Ishikawa (cell line): ENCODE measurements at regions not wholly inside any gene's neighbourhood (a gene's known extent, or its start where the extent isn't known, plus 50 kb on each side); places are given as distances from the start of the nearest gene placed in this dataset.

Experiments
- CEBPB ChIP-seq: IDR thresholded peaks from 2 replicates; pipeline ENCODE4 v1.6.1; 2012
- CREB1 ChIP-seq: IDR thresholded peaks from 2 replicates; pipeline ENCODE4 v1.6.1; 2012; ENCODE audit warnings: low read depth
- EGR1 ChIP-seq: IDR thresholded peaks from 2 replicates; pipeline ENCODE4 v1.6.1; 2012
- EP300 ChIP-seq: IDR thresholded peaks from 2 replicates; pipeline ENCODE4 v1.6.1; 2012; ENCODE audit warnings: borderline replicate concordance
- FOXM1 ChIP-seq: IDR thresholded peaks from 2 replicates; pipeline ENCODE4 v1.6.1; 2012; ENCODE audit warnings: low read depth, borderline replicate concordance
- NFIC ChIP-seq: IDR thresholded peaks from 2 replicates; pipeline ENCODE4 v1.6.1; 2012
- RAD21 ChIP-seq: IDR thresholded peaks from 2 replicates; pipeline ENCODE4 v1.6.1; 2012; ENCODE audit warnings: low read depth
- TAF1 ChIP-seq: IDR thresholded peaks from 2 replicates; pipeline ENCODE4 v1.6.1; 2012; ENCODE audit warnings: low read depth, mild to moderate bottlenecking
- TCF12 ChIP-seq: IDR thresholded peaks from 2 replicates; pipeline ENCODE4 v1.6.1; 2012; ENCODE audit warnings: low read depth
- TEAD4 ChIP-seq: IDR thresholded peaks from 2 replicates; pipeline ENCODE4 v1.6.1; 2012
- YY1 ChIP-seq: IDR thresholded peaks from 2 replicates; pipeline ENCODE4 v1.6.1; 2012; ENCODE audit warnings: low read depth
- ZBTB7A ChIP-seq: IDR thresholded peaks from 2 replicates; pipeline ENCODE4 v1.6.1; 2012; ENCODE audit warnings: low read depth
- TF ChIP-seq, protein P1 (sequence below): IDR thresholded peaks from 2 replicates; pipeline ENCODE4 v1.6.1; 2012; ENCODE audit warnings: low read depth, mild to moderate bottlenecking
- TF ChIP-seq, protein P2 (sequence below): IDR thresholded peaks from 2 replicates; pipeline ENCODE4 v1.6.1; 2012
- TF ChIP-seq, protein P3 (sequence below): IDR thresholded peaks from 2 replicates; pipeline ENCODE4 v1.6.1; 2012

DNA sequence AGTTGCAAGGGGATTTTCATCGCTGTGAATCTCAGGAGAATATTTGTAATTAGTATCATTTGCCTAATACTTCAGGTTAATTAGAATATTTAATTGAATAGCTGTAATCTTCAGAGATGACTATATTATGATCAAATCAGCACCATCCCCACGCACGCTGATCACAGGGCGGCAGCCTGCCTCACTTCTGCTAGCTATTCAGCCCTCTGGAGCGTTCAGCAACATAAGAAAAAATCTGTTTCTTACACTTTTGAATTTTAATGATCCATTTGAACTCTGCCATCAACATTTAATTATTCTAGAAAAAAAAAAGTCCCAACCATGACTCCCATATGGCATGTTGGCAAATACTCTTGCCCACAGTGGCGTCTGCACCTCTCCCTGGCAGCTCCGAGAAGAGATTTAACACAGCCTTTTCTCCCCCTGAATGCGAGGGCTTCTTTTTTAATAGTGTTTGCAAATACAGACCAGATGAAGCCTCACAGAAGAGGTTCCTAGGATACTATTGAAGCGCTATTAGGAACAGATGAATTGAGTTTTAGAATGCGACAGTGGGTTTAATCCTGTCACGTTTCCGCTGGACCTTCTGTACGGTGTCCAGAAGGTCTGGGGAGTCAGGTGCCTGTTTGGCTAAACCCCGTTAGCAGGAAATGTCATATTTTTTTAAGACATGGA is 731.9 kb upstream of the SALL3 start:
- TF ChIP-seq, protein P1, sequence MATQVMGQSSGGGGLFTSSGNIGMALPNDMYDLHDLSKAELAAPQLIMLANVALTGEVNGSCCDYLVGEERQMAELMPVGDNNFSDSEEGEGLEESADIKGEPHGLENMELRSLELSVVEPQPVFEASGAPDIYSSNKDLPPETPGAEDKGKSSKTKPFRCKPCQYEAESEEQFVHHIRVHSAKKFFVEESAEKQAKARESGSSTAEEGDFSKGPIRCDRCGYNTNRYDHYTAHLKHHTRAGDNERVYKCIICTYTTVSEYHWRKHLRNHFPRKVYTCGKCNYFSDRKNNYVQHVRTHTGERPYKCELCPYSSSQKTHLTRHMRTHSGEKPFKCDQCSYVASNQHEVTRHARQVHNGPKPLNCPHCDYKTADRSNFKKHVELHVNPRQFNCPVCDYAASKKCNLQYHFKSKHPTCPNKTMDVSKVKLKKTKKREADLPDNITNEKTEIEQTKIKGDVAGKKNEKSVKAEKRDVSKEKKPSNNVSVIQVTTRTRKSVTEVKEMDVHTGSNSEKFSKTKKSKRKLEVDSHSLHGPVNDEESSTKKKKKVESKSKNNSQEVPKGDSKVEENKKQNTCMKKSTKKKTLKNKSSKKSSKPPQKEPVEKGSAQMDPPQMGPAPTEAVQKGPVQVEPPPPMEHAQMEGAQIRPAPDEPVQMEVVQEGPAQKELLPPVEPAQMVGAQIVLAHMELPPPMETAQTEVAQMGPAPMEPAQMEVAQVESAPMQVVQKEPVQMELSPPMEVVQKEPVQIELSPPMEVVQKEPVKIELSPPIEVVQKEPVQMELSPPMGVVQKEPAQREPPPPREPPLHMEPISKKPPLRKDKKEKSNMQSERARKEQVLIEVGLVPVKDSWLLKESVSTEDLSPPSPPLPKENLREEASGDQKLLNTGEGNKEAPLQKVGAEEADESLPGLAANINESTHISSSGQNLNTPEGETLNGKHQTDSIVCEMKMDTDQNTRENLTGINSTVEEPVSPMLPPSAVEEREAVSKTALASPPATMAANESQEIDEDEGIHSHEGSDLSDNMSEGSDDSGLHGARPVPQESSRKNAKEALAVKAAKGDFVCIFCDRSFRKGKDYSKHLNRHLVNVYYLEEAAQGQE: no peak
- no peak for TF ChIP-seq FOXM1
- TF ChIP-seq RAD21: no peak
- TF ChIP-seq TAF1: no peak
- TF ChIP-seq YY1: no peak
- no peak for TF ChIP-seq CEBPB
- TF ChIP-seq, protein P2, sequence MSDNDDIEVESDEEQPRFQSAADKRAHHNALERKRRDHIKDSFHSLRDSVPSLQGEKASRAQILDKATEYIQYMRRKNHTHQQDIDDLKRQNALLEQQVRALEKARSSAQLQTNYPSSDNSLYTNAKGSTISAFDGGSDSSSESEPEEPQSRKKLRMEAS: no peak
- TF ChIP-seq EGR1: no peak

DNA sequence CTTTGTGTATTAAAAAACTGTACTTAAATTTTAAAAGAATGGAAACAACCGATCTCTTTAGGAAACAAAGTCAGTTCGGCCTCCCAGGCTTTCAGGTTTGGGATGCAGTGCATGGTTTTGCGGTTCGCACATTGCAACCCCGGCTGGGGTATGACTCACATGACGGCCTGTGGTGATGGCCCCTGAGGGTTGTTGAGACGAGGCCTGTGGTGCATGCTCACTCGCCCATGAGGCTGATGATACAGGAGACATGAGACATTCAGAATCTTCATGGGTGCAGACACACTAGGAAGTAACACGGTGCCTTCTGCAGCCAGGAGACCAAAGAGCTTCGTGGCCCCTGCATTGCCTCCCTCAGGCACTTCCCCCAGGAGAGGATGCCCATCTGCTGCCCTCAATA is 724.6 kb upstream of the SALL3 start:
- TF ChIP-seq EGR1: no peak
- TF ChIP-seq, protein P3, sequence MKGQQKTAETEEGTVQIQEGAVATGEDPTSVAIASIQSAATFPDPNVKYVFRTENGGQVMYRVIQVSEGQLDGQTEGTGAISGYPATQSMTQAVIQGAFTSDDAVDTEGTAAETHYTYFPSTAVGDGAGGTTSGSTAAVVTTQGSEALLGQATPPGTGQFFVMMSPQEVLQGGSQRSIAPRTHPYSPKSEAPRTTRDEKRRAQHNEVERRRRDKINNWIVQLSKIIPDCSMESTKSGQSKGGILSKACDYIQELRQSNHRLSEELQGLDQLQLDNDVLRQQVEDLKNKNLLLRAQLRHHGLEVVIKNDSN: no peak
- TF ChIP-seq TEAD4: no peak
- no peak for TF ChIP-seq TAF1
- TF ChIP-seq TCF12: no peak
- TF ChIP-seq NFIC: no peak
- no peak for TF ChIP-seq FOXM1
- TF ChIP-seq ZBTB7A: no peak
- TF ChIP-seq, protein P1: no peak
- TF ChIP-seq YY1: no peak
- no peak for TF ChIP-seq CEBPB
- TF ChIP-seq, protein P2: no peak
- no peak for TF ChIP-seq EP300
- no peak for TF ChIP-seq CREB1
- no peak for TF ChIP-seq RAD21

DNA sequence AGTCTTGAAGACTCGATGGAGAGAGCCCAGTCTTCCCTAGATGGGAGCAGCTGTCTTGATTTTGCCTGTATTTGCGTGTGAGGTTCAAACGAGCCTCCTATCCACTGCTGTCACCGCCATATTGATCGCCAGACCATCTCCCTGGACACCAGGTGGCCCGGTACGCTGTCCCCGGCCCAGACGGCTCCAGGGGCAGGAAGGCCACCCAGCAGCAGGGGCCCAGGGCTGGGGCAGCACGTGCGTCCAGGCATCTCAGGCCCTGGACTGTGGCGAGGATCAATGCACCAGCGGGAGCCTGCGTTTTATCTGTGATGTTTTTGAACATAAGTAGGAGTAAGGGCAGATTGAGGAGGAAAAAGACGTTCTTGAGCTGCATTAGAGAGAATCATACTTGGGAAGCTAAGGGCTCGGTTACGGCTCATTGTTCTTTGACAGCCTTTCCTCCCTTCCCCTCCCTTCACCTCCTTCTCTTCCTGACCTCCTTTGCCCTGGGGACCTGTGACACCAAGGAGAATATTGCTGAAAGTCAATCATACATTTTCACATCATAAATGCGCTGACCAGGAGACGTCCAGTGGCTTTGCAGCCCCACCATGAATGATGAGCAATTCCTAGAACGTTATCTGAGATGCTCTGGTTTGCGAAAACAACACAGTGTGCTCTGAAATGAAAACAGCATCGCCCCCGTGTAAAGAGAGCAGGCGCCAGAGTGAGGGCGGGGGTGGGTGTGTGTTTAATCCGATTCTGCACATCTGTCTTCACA is 711.2 kb upstream of the SALL3 start:
- TF ChIP-seq TAF1 (no peak), RAD21 (no peak), TEAD4 (no peak), NFIC (no peak), FOXM1 (no peak), EP300 (no peak), EGR1 (no peak), ZBTB7A (no peak), CEBPB (no peak), TCF12 (no peak), YY1 (no peak), CREB1 (no peak)
- TF ChIP-seq, protein P3: no peak
- TF ChIP-seq, protein P2: no peak
- TF ChIP-seq, protein P1: no peak

DNA sequence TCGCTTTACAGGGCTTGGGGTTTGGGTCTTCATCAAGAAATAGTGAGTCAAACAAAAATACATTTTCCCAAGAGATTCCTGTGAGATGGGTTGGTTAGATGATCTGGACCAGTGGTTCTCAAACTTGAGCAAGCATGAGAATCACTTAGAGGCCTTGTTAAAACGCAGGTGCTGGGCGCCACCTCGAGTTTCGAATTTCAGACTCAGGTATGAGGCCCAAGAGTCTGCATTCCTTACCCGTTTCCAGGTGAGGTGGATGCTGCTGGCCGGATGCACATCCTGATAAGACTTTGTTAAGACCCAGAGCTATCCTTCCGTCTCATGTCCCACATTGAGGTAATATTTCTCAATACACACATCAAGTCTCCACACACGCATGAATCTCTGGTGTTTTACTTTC is 707.8 kb upstream of the SALL3 start:
- TF ChIP-seq YY1: no peak
- TF ChIP-seq, protein P1: no peak
- no peak for TF ChIP-seq EP300
- no peak for TF ChIP-seq NFIC
- TF ChIP-seq ZBTB7A: no peak
- no peak for TF ChIP-seq CEBPB
- no peak for TF ChIP-seq CREB1
- no peak for TF ChIP-seq TAF1
- no peak for TF ChIP-seq FOXM1
- TF ChIP-seq TCF12: no peak
- no peak for TF ChIP-seq EGR1
- TF ChIP-seq TEAD4: no peak
- TF ChIP-seq, protein P3: no peak
- TF ChIP-seq, protein P2: no peak
- TF ChIP-seq RAD21: no peak
